Skeletal muscle cell (primary cell): ENCODE measurements at regions not wholly inside any gene's neighbourhood (a gene's known extent, or its start where the extent isn't known, plus 50 kb on each side); places are given as distances from the start of the nearest gene placed in this dataset.
"Not testable (repeated sequence)": the region's sequence is repeated elsewhere in the genome, so short reads cannot be mapped to it uniquely, and the experiment has no call there.

Experiments used
- DNase-seq: peaks from one replicate; pipeline ENCODE4 v3.0.0-alpha.2; 2010; ENCODE audit warnings: low read depth
- H3K4me3 ChIP-seq: 2 replicates; pipeline ENCODE4 v1.5.1; 2011; ENCODE audit warnings: low read depth, mild to moderate bottlenecking, control low read depth, low read length, moderate library complexity

DNA sequence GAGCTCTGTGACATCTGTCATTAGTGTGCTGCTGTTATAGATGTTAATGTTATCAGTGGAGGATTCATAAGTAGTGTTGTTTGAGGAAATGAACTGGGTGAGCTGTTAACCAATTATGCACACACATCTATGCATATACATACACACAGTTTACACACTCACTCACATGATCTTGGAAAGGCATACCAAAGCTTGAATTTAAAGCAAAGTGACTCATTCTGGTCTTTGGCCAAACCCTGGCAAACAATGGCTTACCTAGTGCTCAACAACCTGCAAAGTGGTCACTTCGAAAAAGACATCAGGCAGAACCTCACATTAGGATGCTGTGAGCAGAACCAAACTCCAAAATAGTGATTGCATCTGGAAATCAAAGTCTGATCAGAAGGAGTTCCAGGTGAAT, 1037.3 kb upstream of the CDH6 start:
- no peak overlapping the region for H3K4me3 ChIP-seq
- no peak for DNase-seq

DNA sequence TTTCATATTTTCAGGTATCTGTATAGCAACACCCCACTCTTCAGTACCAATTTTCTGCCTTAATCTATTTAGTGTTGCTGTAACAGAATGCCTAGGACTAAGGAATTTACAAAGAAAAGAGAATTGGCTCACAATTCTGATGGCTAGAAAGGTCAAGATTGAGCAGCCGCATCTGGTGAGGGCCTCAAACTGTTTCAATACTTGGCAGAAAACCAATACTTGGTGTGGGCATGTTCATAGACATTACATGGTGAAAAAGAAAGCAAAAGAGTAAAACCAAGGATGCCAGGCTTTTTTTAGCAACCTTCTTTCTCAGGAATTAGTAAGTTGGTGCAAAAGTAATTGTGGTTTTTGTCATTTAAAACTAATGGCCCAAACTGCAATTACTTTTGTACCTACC, 1041.1 kb upstream of the CDH6 start:
- H3K4me3 ChIP-seq: no peak overlapping the region
- DNase-seq: no peak

- H3K4me3 ChIP-seq: no peak overlapping the region
- DNase-seq: no peak
Measured at GRCh38 chr5:30150231-30150630, 1043.3 kb upstream of the CDH6 start.

GRCh38 chr5:30149526-30149925, 1044.0 kb upstream of the CDH6 start:
- DNase-seq: no peak
- H3K4me3 ChIP-seq: no peak overlapping the region

GRCh38 chr5:30147976-30148375, 1045.5 kb upstream of the CDH6 start:
- DNase-seq: no peak
- no peak overlapping the region for H3K4me3 ChIP-seq

GRCh38 chr5:30144059-30144458, 1049.4 kb upstream of the CDH6 start:
- not testable (repeated sequence) for DNase-seq, H3K4me3 ChIP-seq

GRCh38 chr5:30142432-30142831, 1051.1 kb upstream of the CDH6 start:
- no peak overlapping the region for H3K4me3 ChIP-seq

GRCh38 chr5:30121043-30121442, 1072.4 kb upstream of the CDH6 start:
- no peak overlapping the region for H3K4me3 ChIP-seq
- DNase-seq: no peak

More at GRCh38 chr5:30142432-30142831, 1051.1 kb upstream of the CDH6 start:
- no peak for DNase-seq

- DNase-seq: no peak
- no peak overlapping the region for H3K4me3 ChIP-seq
Measured at GRCh38 chr5:30117135-30117534, 1076.4 kb upstream of the CDH6 start.

DNA sequence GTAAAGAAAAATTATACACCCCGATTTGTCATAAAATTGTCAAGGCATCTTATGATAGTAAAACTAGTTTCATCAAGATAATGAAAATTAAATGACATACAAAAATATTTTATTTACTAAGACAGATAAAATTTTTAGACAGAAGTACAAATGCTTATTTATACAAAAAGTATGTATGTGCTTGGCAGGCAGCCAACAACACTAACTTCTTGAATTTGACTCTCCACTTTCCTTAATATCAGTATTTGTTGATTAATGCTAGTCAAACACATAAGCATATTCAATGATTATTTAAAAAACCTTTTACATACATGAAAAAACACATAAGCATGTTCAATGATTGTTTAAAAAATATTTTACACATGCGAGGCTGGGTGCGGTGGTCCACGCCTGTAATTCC, 1079.9 kb upstream of the CDH6 start:
- no peak overlapping the region for H3K4me3 ChIP-seq

GRCh38 chr5:30112867-30113266, 1080.6 kb upstream of the CDH6 start:
- no peak overlapping the region for H3K4me3 ChIP-seq
- no peak for DNase-seq

More for the DNA sequence above, 1079.9 kb upstream of the CDH6 start:
- no peak for DNase-seq

- no peak overlapping the region for H3K4me3 ChIP-seq
- no peak for DNase-seq
Measured at GRCh38 chr5:30108051-30108450, 1085.4 kb upstream of the CDH6 start.

- no peak overlapping the region for H3K4me3 ChIP-seq
- DNase-seq: no peak
Measured at GRCh38 chr5:30106596-30106995, 1086.9 kb upstream of the CDH6 start.

GRCh38 chr5:30104872-30105596, 1088.5 kb upstream of the CDH6 start:
- DNase-seq: no peak
- H3K4me3 ChIP-seq: no peak overlapping the region

DNA sequence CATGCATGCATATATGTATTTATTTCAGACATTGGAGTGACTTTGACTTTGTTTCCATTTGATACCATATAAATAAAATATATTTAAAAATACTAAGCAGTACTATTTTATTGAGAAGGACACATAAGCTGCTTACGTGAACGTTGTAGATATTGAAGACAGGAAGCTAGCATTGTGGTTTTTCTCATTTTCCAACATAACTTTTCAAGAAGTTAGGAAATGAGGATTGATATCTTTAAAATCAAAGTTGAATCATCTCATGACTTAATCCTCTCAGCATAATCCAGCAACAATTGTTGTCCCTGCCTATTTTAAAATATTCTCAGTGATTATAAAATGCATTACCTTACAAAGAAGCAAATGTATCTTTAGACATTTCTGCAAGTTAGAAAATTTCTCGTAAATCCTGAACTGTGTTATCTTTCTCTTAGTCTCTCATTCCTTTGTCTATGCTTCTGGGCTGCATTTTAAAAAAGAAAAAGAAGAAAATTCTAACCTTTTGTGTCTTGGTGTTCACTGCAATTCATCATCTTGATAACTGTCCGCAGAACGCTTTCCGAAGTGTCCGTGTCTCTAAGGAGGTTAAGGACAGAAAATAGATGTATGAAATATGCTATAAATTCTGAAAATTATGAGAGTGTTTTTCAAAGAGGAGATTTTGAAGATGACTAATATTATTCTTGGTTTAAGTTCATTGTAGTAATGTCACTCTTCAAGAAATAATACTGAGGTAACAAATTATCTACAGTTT, 1089.9 kb upstream of the CDH6 start:
- H3K4me3 ChIP-seq: no peak overlapping the region
- DNase-seq: no peak

GRCh38 chr5:30103052-30103451, 1090.4 kb upstream of the CDH6 start:
- H3K4me3 ChIP-seq: no peak overlapping the region
- DNase-seq: peak; percentile 47

DNA sequence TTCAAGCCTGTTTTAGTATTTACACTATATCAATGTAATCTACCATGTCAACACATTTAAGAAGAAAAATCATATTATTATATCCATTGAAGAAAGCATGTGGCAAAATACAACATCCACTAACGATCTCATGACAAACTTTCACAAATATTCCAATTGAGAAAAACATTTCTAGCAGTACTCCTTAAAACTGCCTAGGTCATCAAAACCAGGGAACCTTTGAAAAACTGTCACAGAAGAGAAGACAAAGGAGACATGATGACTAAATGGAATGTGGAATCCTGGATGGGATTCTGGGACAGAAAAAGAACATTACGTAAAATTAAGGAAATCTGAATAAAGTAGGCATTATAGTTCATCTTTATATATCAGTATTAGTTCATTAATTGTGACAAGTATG, 1091.3 kb upstream of the CDH6 start:
- no peak for DNase-seq
- H3K4me3 ChIP-seq: no peak overlapping the region

- H3K4me3 ChIP-seq: no peak overlapping the region
- no peak for DNase-seq
Measured at GRCh38 chr5:30100929-30101328, 1092.6 kb upstream of the CDH6 start.

- no peak overlapping the region for H3K4me3 ChIP-seq
- no peak for DNase-seq
Measured at GRCh38 chr5:30100148-30100713, 1093.3 kb upstream of the CDH6 start.

GRCh38 chr5:30099634-30100033, 1093.9 kb upstream of the CDH6 start:
- DNase-seq: peak; percentile 69
- H3K4me3 ChIP-seq: no peak overlapping the region

DNA sequence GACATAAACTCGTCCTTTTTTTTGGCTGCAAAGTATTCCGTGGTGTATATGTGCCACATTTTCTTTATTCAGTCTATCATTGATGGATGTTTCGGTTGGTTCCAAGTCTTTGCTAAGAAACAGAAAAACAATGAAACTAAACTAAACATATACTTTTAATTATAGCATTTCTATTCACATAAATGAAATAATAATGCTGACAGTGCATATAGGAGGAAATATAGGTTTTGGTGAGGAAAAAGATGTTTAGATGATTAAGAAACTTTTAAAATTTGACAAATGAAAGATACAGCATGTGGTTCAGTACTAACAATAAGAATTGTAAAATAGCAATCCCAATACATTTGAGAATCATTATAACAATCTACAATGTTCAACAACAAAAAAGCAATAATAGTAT, 1094.5 kb upstream of the CDH6 start:
- no peak for DNase-seq
- H3K4me3 ChIP-seq: no peak overlapping the region
